ENCODE measurements at regions not wholly inside any gene's neighbourhood (a gene's known extent, or its start where the extent isn't known, plus 50 kb on each side); places are given as distances from the start of the nearest gene placed in this dataset.

- H4K20me1 ChIP-seq (ENCODE audit: control insufficient read depth, insufficient read depth): no peaks in the 10 kb centered on the region
- no peaks in the 10 kb centered on the region for H3K27me3 ChIP-seq (replicated peaks in 1 of 2; ENCODE audit: control insufficient read depth in 2 of 2, insufficient read depth in 2 of 2, low read length in 1 of 2)
- intact Hi-C loops (cut with micrococcal nuclease; ENCODE audit: unreplicated experiment): no loop called here
- H3K4me2 ChIP-seq (ENCODE audit: control insufficient read depth, insufficient read depth): no peak overlapping the region
- BruUV-seq (replicated peaks): no TSS peak
- FAIRE-seq (no peak), ATAC-seq (no peak), DNase-seq (ENCODE audit: low read depth, low spot score) (no peak)
- no peaks in the 10 kb centered on the region for H3K4me1 ChIP-seq (ENCODE audit: control insufficient read depth, insufficient read depth, low read length)
- ChIA-PET CTCF (no interaction called here), SMC1A (ENCODE audit: uncharacterized antibody, unreplicated experiment) (interaction anchor here (1.1 kb wide), 1 partner anchor 25 kb away, joined by 3 read pairs; no protein-coding TSS in a partner anchor), POLR2A (no interaction called here), RAD21 (ENCODE audit: unreplicated experiment) (no interaction called here)
- H3K4me3 ChIP-seq: no peak overlapping the region
- WGBS (ENCODE audit: insufficient coverage, insufficient replicate concordance, low lambda C conversion rate, missing lambda C conversion rate): 53% methylated on average over 1 of the region's 1 CpG
- H2AFZ ChIP-seq (ENCODE audit: control insufficient read depth, low read depth, low read length): no peak overlapping the region
- no peak overlapping the region for H3K27ac ChIP-seq (ENCODE audit: control insufficient read depth, insufficient read depth)
- no peaks in the 10 kb centered on the region for H3K9me3 ChIP-seq (replicated peaks; ENCODE audit: control insufficient read depth, insufficient read depth, low read length)
- no peaks in the 10 kb centered on the region for H3K36me3 ChIP-seq (ENCODE audit: control insufficient read depth in 2 of 2, insufficient read depth in 2 of 2, low read length in 1 of 2)
- no peaks in the 10 kb centered on the region for H3K79me2 ChIP-seq (ENCODE audit: control insufficient read depth, insufficient read depth, low read length)
- in situ Hi-C loops (cut with MboI): no loop called here
- no peak overlapping the region for H3K9ac ChIP-seq (ENCODE audit: control insufficient read depth, insufficient read depth, low read length)
- TF ChIP-seq JUND (IDR thresholded peaks at IDR 0.05; ENCODE audit: low read depth, low read length) (no peak), ZNF217 (IDR thresholded peaks at IDR 0.05) (no peak), USF1 (IDR thresholded peaks at IDR 0.05; ENCODE audit: borderline replicate concordance, extremely low read length, insufficient read depth, low read depth, low read length) (no peak), RFX5 (IDR thresholded peaks at IDR 0.05; ENCODE audit: low read depth, low read length) (no peak), TARDBP (IDR thresholded peaks at IDR 0.05; ENCODE audit: borderline replicate concordance) (no peak), GABPA (IDR thresholded peaks at IDR 0.05; ENCODE audit: low read depth) (no peak), EZH2 (IDR thresholded peaks at IDR 0.05; ENCODE audit: borderline replicate concordance, control insufficient read depth, low read depth, low read length) (no peak), BHLHE40 (IDR thresholded peaks at IDR 0.05; ENCODE audit: borderline replicate concordance in 1 of 2, low read depth in 2 of 2, low read length in 1 of 2) (no peak), E2F4 (IDR thresholded peaks at IDR 0.05; ENCODE audit: low read depth, low read length) (no peak), ZNF622 (IDR thresholded peaks at IDR 0.05) (no peak), HDGF (IDR thresholded peaks at IDR 0.05) (no peak), CBFB (IDR thresholded peaks at IDR 0.05; ENCODE audit: low read depth) (no peak), RELA (IDR thresholded peaks at IDR 0.05; ENCODE audit: borderline replicate concordance, partially characterized antibody) (no peak)
These were observed 227.6 kb downstream of the SUCLG1 start for GRCh38 chr2:84231478-84231877.
